HL-60 (cell line): ENCODE measurements at regions not wholly inside any gene's neighbourhood (a gene's known extent, or its start where the extent isn't known, plus 50 kb on each side); places are given as distances from the start of the nearest gene placed in this dataset.

ENCODE experiments used
- CTCF ChIP-seq: IDR thresholded peaks from one replicate; pipeline ENCODE4 v1.5.1; 2011; ENCODE audit warnings: low read length, control low read depth, inconsistent platforms; ENCODE audit not compliant: insufficient read depth
- GABPA ChIP-seq: IDR thresholded peaks from 2 replicates; pipeline ENCODE4 v1.6.1; 2012; ENCODE audit warnings: low read depth
- POLR2AphosphoS5 ChIP-seq: IDR thresholded peaks from 2 replicates; pipeline ENCODE4 v1.6.1; 2012; ENCODE audit warnings: low read depth
- REST ChIP-seq: IDR thresholded peaks from 2 replicates; pipeline ENCODE4 v1.6.1; 2012; ENCODE audit warnings: low read depth; ENCODE audit not compliant: insufficient replicate concordance

DNA sequence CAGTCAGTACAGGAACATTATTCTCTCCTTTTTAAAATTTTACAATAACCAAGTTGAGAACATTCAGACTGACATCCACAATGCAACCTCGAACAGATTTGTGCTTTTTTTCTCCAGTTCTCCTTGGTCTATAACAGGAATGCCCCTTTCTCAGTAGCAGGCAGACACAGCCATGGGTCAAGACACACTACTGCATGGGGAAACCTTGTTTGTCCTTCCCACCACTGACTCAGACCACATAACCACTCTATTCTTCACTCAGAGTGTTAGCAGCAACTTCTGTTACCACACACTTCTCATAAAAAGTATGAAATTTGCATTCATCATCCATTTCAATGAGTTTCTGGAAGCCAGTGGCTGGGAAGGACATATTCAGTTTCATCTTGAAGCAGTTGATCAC, 421.7 kb downstream of the ADRA2A start:
- TF ChIP-seq CTCF = no peak
- TF ChIP-seq REST = no peak
- no peak for TF ChIP-seq POLR2AphosphoS5
- TF ChIP-seq GABPA = no peak
